HFFc6 (cell line): ENCODE measurements at regions not wholly inside any gene's neighbourhood (a gene's known extent, or its start where the extent isn't known, plus 50 kb on each side); places are given as distances from the start of the nearest gene placed in this dataset.
A peak's percentile ranks its signal among the peaks of the same experiment; 100 is the strongest.

ENCODE experiments used
- DNase-seq: peaks from one replicate; pipeline ENCODE4 v3.0.0-alpha.2; 2018
- H3K27ac Mint-ChIP-seq: 2 replicates; pipeline ENCODE4 v1.8.0; 2020; ENCODE audit warnings: mild to moderate bottlenecking, mixed read lengths
- H3K27me3 Mint-ChIP-seq: 2 replicates; pipeline ENCODE4 v1.8.0; 2021; ENCODE audit warnings: mild to moderate bottlenecking, moderate library complexity, mixed read lengths; ENCODE audit not compliant: insufficient read depth
- H3K36me3 Mint-ChIP-seq: 2 replicates; pipeline ENCODE4 v1.8.0; 2021; ENCODE audit warnings: low read depth, mixed read lengths
- H3K4me1 Mint-ChIP-seq: 2 replicates; pipeline ENCODE4 v1.8.0; 2020; ENCODE audit warnings: low read depth, mixed read lengths
- H3K4me3 Mint-ChIP-seq: 2 replicates; pipeline ENCODE4 v1.8.0; 2020; ENCODE audit warnings: mild to moderate bottlenecking, moderate library complexity, mixed read lengths
- H3K9me3 Mint-ChIP-seq: 2 replicates; pipeline ENCODE4 v1.8.0; 2020; ENCODE audit warnings: mild to moderate bottlenecking, mixed read lengths
- CTCF ChIP-seq: fragments of 200-600 bp; sonication (generic); IDR thresholded peaks from 2 replicates; pipeline ENCODE4 v1.5.0; 2021; ENCODE audit warnings: antibody characterized with exemption, mild to moderate bottlenecking

- no peaks in the 10 kb centered on the region for H3K27me3 Mint-ChIP-seq
- peak; percentile 70 for DNase-seq
- H3K27ac Mint-ChIP-seq = peak overlapping the region; percentile 4; the same call in 1 of the 2 replicates
- peaks cover 5% of the 10 kb centered on the region; the same call in 1 of the 2 replicates for H3K36me3 Mint-ChIP-seq
- TF ChIP-seq CTCF = no peak
- peaks cover 6% of the 10 kb centered on the region for H3K4me1 Mint-ChIP-seq
- no peak overlapping the region; the same call in 1 of the 2 replicates for H3K4me3 Mint-ChIP-seq
- H3K9me3 Mint-ChIP-seq = peaks cover 31% of the 10 kb centered on the region
Observed at GRCh38 chr9:2307480-2307879, 292.3 kb downstream of the SMARCA2 start.

GRCh38 chr9:2311920-2312319, 296.8 kb downstream of the SMARCA2 start:
- H3K27me3 Mint-ChIP-seq = no peaks in the 10 kb centered on the region; the same call in 1 of the 2 replicates
- peaks cover 14% of the 10 kb centered on the region; the same call in 1 of the 2 replicates for H3K36me3 Mint-ChIP-seq
- H3K4me3 Mint-ChIP-seq = no peak overlapping the region
- H3K4me1 Mint-ChIP-seq = peaks cover 6% of the 10 kb centered on the region
- no peak overlapping the region for H3K27ac Mint-ChIP-seq
- H3K9me3 Mint-ChIP-seq = peaks cover 64% of the 10 kb centered on the region
- no peak for TF ChIP-seq CTCF
- DNase-seq = no peak

GRCh38 chr9:2313512-2313911, 298.4 kb downstream of the SMARCA2 start:
- Mint-ChIP-seq H3K36me3 (peaks cover 14% of the 10 kb centered on the region; the same call in 1 of the 2 replicates), H3K4me1 (no peaks in the 10 kb centered on the region), H3K4me3 (no peak overlapping the region), H3K27me3 (no peaks in the 10 kb centered on the region; the same call in 1 of the 2 replicates), H3K27ac (no peak overlapping the region), H3K9me3 (peaks cover 64% of the 10 kb centered on the region)
- TF ChIP-seq CTCF = no peak
- no peak for DNase-seq

GRCh38 chr9:2317591-2317990, 302.4 kb downstream of the SMARCA2 start:
- H3K36me3 Mint-ChIP-seq = peaks cover 8% of the 10 kb centered on the region; the same call in 1 of the 2 replicates
- no peak for DNase-seq
- no peak overlapping the region for H3K27ac Mint-ChIP-seq
- H3K4me1 Mint-ChIP-seq = peaks cover 5% of the 10 kb centered on the region; the same call in 1 of the 2 replicates
- no peak overlapping the region for H3K4me3 Mint-ChIP-seq
- no peak for TF ChIP-seq CTCF
- H3K27me3 Mint-ChIP-seq = no peaks in the 10 kb centered on the region; the same call in 1 of the 2 replicates
- peaks cover 32% of the 10 kb centered on the region for H3K9me3 Mint-ChIP-seq

- no peaks in the 10 kb centered on the region; the same call in 1 of the 2 replicates for H3K27me3 Mint-ChIP-seq
- H3K27ac Mint-ChIP-seq = no peak overlapping the region
- H3K4me3 Mint-ChIP-seq = no peak overlapping the region
- no peaks in the 10 kb centered on the region for H3K36me3 Mint-ChIP-seq
- TF ChIP-seq CTCF = no peak
- H3K9me3 Mint-ChIP-seq = peaks cover 18% of the 10 kb centered on the region; the same call in 1 of the 2 replicates
- DNase-seq = no peak
- H3K4me1 Mint-ChIP-seq = peaks cover 5% of the 10 kb centered on the region; the same call in 1 of the 2 replicates
Observed at GRCh38 chr9:2319421-2319820, 302.2 kb upstream of the VLDLR start.
